ENCODE measurements at regions not wholly inside any gene's neighbourhood (a gene's known extent, or its start where the extent isn't known, plus 50 kb on each side); places are given as distances from the start of the nearest gene placed in this dataset.

- H3K4me1 Mint-ChIP-seq (ENCODE audit: low read depth, unreplicated experiment): peaks cover 16% of the 10 kb centered on the region
- H3K9me3 Mint-ChIP-seq (ENCODE audit: unreplicated experiment): no peaks in the 10 kb centered on the region
- no peaks in the 10 kb centered on the region for H3K36me3 Mint-ChIP-seq (ENCODE audit: unreplicated experiment)
- no peak for TF ChIP-seq CTCF (IDR thresholded peaks at IDR 0.05; ENCODE audit: partially characterized antibody, unreplicated experiment)
- DNase-seq: no peak
- no peaks in the 10 kb centered on the region for H3K27me3 Mint-ChIP-seq (ENCODE audit: unreplicated experiment)
- no peak overlapping the region for H3K4me3 Mint-ChIP-seq (ENCODE audit: unreplicated experiment)
- H3K27ac Mint-ChIP-seq (ENCODE audit: unreplicated experiment): no peak overlapping the region
Measured at GRCh38 chr10:78894089-78894840, 174.5 kb upstream of the ZMIZ1 start.

- Mint-ChIP-seq H3K4me1 (ENCODE audit: low read depth, unreplicated experiment) (peaks cover 21% of the 10 kb centered on the region), H3K36me3 (ENCODE audit: unreplicated experiment) (no peaks in the 10 kb centered on the region), H3K27me3 (ENCODE audit: unreplicated experiment) (no peaks in the 10 kb centered on the region), H3K27ac (ENCODE audit: unreplicated experiment) (no peak overlapping the region), H3K9me3 (ENCODE audit: unreplicated experiment) (no peaks in the 10 kb centered on the region), H3K4me3 (ENCODE audit: unreplicated experiment) (no peak overlapping the region)
- no peak for TF ChIP-seq CTCF (IDR thresholded peaks at IDR 0.05; ENCODE audit: partially characterized antibody, unreplicated experiment)
- DNase-seq: no peak
Measured at GRCh38 chr10:78894841-78895195, 173.9 kb upstream of the ZMIZ1 start.

DNA sequence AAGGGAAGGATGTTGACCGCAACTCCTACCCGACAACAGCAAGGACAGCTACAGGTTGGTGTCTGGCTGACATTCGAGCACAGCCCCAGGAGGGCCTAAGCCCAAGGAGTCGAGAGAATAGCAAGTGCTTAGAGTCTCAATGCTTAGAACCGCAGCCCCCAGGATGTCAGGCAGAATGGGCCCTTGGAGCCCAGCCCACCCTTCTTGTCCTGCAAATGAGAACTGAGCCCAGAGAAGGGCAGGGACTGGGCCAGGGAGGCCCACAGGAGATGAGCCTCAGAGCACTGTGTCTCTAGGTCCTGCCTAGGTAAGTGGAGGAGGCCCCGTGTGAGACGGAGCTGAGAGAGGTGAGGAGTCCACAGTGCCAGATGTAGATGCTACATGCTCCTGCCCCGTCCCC is 173.3 kb upstream of the ZMIZ1 start:
- no peak for TF ChIP-seq CTCF (IDR thresholded peaks at IDR 0.05; ENCODE audit: partially characterized antibody, unreplicated experiment)
- no peak for DNase-seq
- Mint-ChIP-seq H3K9me3 (ENCODE audit: unreplicated experiment) (no peaks in the 10 kb centered on the region), H3K27ac (ENCODE audit: unreplicated experiment) (no peak overlapping the region), H3K4me3 (ENCODE audit: unreplicated experiment) (no peak overlapping the region), H3K36me3 (ENCODE audit: unreplicated experiment) (no peaks in the 10 kb centered on the region), H3K4me1 (ENCODE audit: low read depth, unreplicated experiment) (peaks cover 26% of the 10 kb centered on the region), H3K27me3 (ENCODE audit: unreplicated experiment) (no peaks in the 10 kb centered on the region)

- Mint-ChIP-seq H3K27ac (ENCODE audit: unreplicated experiment) (peak overlapping the region; percentile 12), H3K4me3 (ENCODE audit: unreplicated experiment) (no peak overlapping the region), H3K36me3 (ENCODE audit: unreplicated experiment) (no peaks in the 10 kb centered on the region), H3K4me1 (ENCODE audit: low read depth, unreplicated experiment) (peaks cover 26% of the 10 kb centered on the region), H3K9me3 (ENCODE audit: unreplicated experiment) (no peaks in the 10 kb centered on the region), H3K27me3 (ENCODE audit: unreplicated experiment) (no peaks in the 10 kb centered on the region)
- no peak for DNase-seq
- TF ChIP-seq CTCF (IDR thresholded peaks at IDR 0.05; ENCODE audit: partially characterized antibody, unreplicated experiment): no peak
Measured at GRCh38 chr10:78896159-78896928, 172.4 kb upstream of the ZMIZ1 start.
